ENCODE measurements at regions not wholly inside any gene's neighbourhood (a gene's known extent, or its start where the extent isn't known, plus 50 kb on each side); places are given as distances from the start of the nearest gene placed in this dataset.

DNA sequence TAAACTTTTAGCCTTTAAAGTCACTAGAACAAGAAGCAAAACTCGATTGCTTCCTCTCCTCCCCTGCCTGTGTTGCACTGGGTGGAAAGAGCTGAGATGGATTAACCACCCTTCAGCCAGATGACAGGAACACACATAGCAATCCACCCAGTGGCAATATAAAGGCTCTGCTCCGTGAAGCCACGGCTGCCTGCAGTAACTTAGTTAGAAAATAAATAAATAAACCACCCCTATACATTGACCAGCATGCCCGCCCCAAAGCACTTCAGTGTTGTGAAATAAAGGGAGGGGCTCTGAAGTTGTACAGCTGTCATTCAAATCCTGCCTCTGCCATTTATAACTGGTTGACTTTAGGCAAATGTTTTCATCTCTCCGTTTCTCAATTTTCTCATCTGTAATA, 217.1 kb upstream of the LDB2 start:
- TF ChIP-seq POLR2A (IDR thresholded peaks at IDR 0.05; ENCODE audit: low read depth, low read length) (no peak), POLR2AphosphoS5 (IDR thresholded peaks at IDR 0.05; ENCODE audit: low read depth, low read length) (no peak)

Data from GM12892 (cell line).